Glutamatergic neuron (in vitro differentiated cells): ENCODE measurements at regions not wholly inside any gene's neighbourhood (a gene's known extent, or its start where the extent isn't known, plus 50 kb on each side); places are given as distances from the start of the nearest gene placed in this dataset.

Experiments used
- DNase-seq: peaks from one replicate; pipeline ENCODE4 v3.0.0; 2022
- H3K27ac Mint-ChIP-seq: one replicate; pipeline ENCODE4 v1.8.0; 2020; ENCODE audit warnings: mild to moderate bottlenecking, mixed read lengths, inconsistent platforms; ENCODE audit not compliant: unreplicated experiment
- H3K27me3 Mint-ChIP-seq: one replicate; pipeline ENCODE4 v1.8.0; 2020; ENCODE audit warnings: mild to moderate bottlenecking, moderate library complexity, mixed read lengths, inconsistent platforms; ENCODE audit not compliant: unreplicated experiment
- H3K36me3 Mint-ChIP-seq: one replicate; pipeline ENCODE4 v1.8.0; 2020; ENCODE audit warnings: mild to moderate bottlenecking, mixed read lengths, inconsistent platforms; ENCODE audit not compliant: unreplicated experiment
- H3K4me1 Mint-ChIP-seq: one replicate; pipeline ENCODE4 v1.8.0; 2020; ENCODE audit warnings: mild to moderate bottlenecking, low read depth, mixed read lengths, inconsistent platforms; ENCODE audit not compliant: unreplicated experiment
- H3K4me3 Mint-ChIP-seq: one replicate; pipeline ENCODE4 v1.8.0; 2020; ENCODE audit warnings: mild to moderate bottlenecking, mixed read lengths, inconsistent platforms; ENCODE audit not compliant: unreplicated experiment
- H3K9me3 Mint-ChIP-seq: one replicate; pipeline ENCODE4 v1.8.0; 2020; ENCODE audit warnings: mild to moderate bottlenecking, moderate library complexity, mixed read lengths, inconsistent platforms; ENCODE audit not compliant: unreplicated experiment
- CTCF ChIP-seq: fragments of 200-600 bp; sonication (generic); IDR thresholded peaks from one replicate; pipeline ENCODE4 v1.5.0; 2021; ENCODE audit not compliant: partially characterized antibody, unreplicated experiment

GRCh38 chr6:66230591-66230990 lies 523.6 kb upstream of the EYS start:
- H3K27me3 Mint-ChIP-seq, result no peaks in the 10 kb centered on the region
- H3K4me1 Mint-ChIP-seq, result peaks cover 5% of the 10 kb centered on the region
- H3K9me3 Mint-ChIP-seq, result no peaks in the 10 kb centered on the region
- no peak for TF ChIP-seq CTCF
- no peaks in the 10 kb centered on the region for H3K36me3 Mint-ChIP-seq
- H3K4me3 Mint-ChIP-seq, result no peak overlapping the region
- no peak overlapping the region for H3K27ac Mint-ChIP-seq
- DNase-seq, result no peak

GRCh38 chr6:66226109-66226508 lies 519.1 kb upstream of the EYS start:
- Mint-ChIP-seq H3K4me1 (no peaks in the 10 kb centered on the region), H3K4me3 (no peak overlapping the region), H3K9me3 (no peaks in the 10 kb centered on the region), H3K27me3 (no peaks in the 10 kb centered on the region), H3K27ac (no peak overlapping the region), H3K36me3 (no peaks in the 10 kb centered on the region)
- TF ChIP-seq CTCF, result no peak
- DNase-seq, result no peak

- TF ChIP-seq CTCF, result no peak
- Mint-ChIP-seq H3K27me3 (no peaks in the 10 kb centered on the region), H3K27ac (no peak overlapping the region), H3K4me3 (no peak overlapping the region), H3K9me3 (peaks cover 6% of the 10 kb centered on the region), H3K36me3 (peaks cover 24% of the 10 kb centered on the region), H3K4me1 (no peaks in the 10 kb centered on the region)
- DNase-seq, result no peak
These were observed 503.9 kb upstream of the EYS start for GRCh38 chr6:66210964-66211363.

GRCh38 chr6:66200390-66200789 lies 493.4 kb upstream of the EYS start:
- Mint-ChIP-seq H3K4me3 (no peak overlapping the region), H3K36me3 (no peaks in the 10 kb centered on the region), H3K27me3 (no peaks in the 10 kb centered on the region), H3K27ac (no peak overlapping the region), H3K9me3 (no peaks in the 10 kb centered on the region), H3K4me1 (no peaks in the 10 kb centered on the region)
- DNase-seq, result no peak
- TF ChIP-seq CTCF, result no peak

- H3K27ac Mint-ChIP-seq, result no peak overlapping the region
These were observed 492.1 kb upstream of the EYS start for GRCh38 chr6:66199171-66199570.

More at GRCh38 chr6:66199171-66199570, 492.1 kb upstream of the EYS start:
- H3K9me3 Mint-ChIP-seq, result no peaks in the 10 kb centered on the region
- no peak overlapping the region for H3K4me3 Mint-ChIP-seq
- H3K4me1 Mint-ChIP-seq, result no peaks in the 10 kb centered on the region
- no peak for TF ChIP-seq CTCF
- H3K36me3 Mint-ChIP-seq, result no peaks in the 10 kb centered on the region
- no peak for DNase-seq
- no peaks in the 10 kb centered on the region for H3K27me3 Mint-ChIP-seq
